Neural progenitor cell (in vitro differentiated cells): ENCODE measurements at regions not wholly inside any gene's neighbourhood (a gene's known extent, or its start where the extent isn't known, plus 50 kb on each side); places are given as distances from the start of the nearest gene placed in this dataset.

Source experiments
- CTCF ChIP-seq: fragments of 200-600 bp; sonication (generic); IDR thresholded peaks from 2 replicates; pipeline ENCODE4 v1.5.1; 2017; ENCODE audit warnings: antibody characterized with exemption, mild to moderate bottlenecking
- EZH2 ChIP-seq: fragments of 200-600 bp; sonication (generic); IDR thresholded peaks from 2 replicates; pipeline ENCODE4 v1.6.1; 2017; ENCODE audit warnings: antibody characterized with exemption, mild to moderate bottlenecking, moderate library complexity

- TF ChIP-seq EZH2 (no peak), CTCF (no peak)
These were observed 333.0 kb upstream of the CNTNAP5 start for GRCh38 chr2:123692121-123692520.
